Mesenchymal stem cell (in vitro differentiated cells and primary cell): ENCODE measurements at regions not wholly inside any gene's neighbourhood (a gene's known extent, or its start where the extent isn't known, plus 50 kb on each side); places are given as distances from the start of the nearest gene placed in this dataset.

Experiments used
- DNase-seq: peaks from one replicate; pipeline ENCODE4 v3.0.0-alpha.2; 2013
- H2AFZ ChIP-seq: one replicate; pipeline ENCODE4 v1.6.1; 2013; ENCODE audit warnings: low read depth, mild to moderate bottlenecking, control low read depth, inconsistent platforms, low read length, moderate library complexity
- H2AK5ac ChIP-seq: 2 replicates; pipeline ENCODE4 v1.6.1; 2013; ENCODE audit warnings: low read length, moderate library complexity, mild to moderate bottlenecking, inconsistent platforms; ENCODE audit not compliant: severe bottlenecking
- H2BK120ac ChIP-seq: one replicate; pipeline ENCODE4 v1.6.1; 2013; ENCODE audit warnings: low read depth, mild to moderate bottlenecking, inconsistent platforms, low read length, moderate library complexity
- H2BK12ac ChIP-seq, 2 experiments: one replicate each; pipeline ENCODE4 v1.6.1; 2013; ENCODE audit warnings: inconsistent platforms in 2 of 2, low read length in 2 of 2, mild to moderate bottlenecking in 2 of 2, moderate library complexity in 2 of 2, control low read depth in 1 of 2
- H2BK15ac ChIP-seq: one replicate; pipeline ENCODE4 v1.6.1; 2013; ENCODE audit warnings: mild to moderate bottlenecking, low read depth, inconsistent platforms; ENCODE audit not compliant: poor library complexity, severe bottlenecking
- H2BK5ac ChIP-seq: 2 replicates; pipeline ENCODE4 v1.6.1; 2013; ENCODE audit warnings: low read depth, mild to moderate bottlenecking, low read length, control low read depth, inconsistent platforms; ENCODE audit not compliant: poor library complexity, severe bottlenecking
- H3K14ac ChIP-seq, 2 experiments: one replicate each; pipeline ENCODE4 v1.6.1; 2013; ENCODE audit warnings: inconsistent platforms in 2 of 2, low read length in 2 of 2, control low read depth in 1 of 2, mild to moderate bottlenecking in 1 of 2, moderate library complexity in 1 of 2
- H3K18ac ChIP-seq, 2 experiments: one replicate each; pipeline ENCODE4 v1.6.1; 2013; ENCODE audit warnings: inconsistent platforms in 2 of 2, low read length in 2 of 2, control low read depth in 1 of 2, low read depth in 1 of 2, mild to moderate bottlenecking in 1 of 2
- H3K23ac ChIP-seq, 2 experiments: one replicate each; pipeline ENCODE4 v1.6.1; 2013; ENCODE audit warnings: inconsistent platforms in 2 of 2, low read length in 2 of 2, mild to moderate bottlenecking in 2 of 2, moderate library complexity in 2 of 2, control low read depth in 1 of 2
- H3K27ac ChIP-seq: 2 replicates; pipeline ENCODE4 v1.5.1; 2013; ENCODE audit warnings: mild to moderate bottlenecking, moderate library complexity, low read length, control low read depth, inconsistent platforms; ENCODE audit not compliant: poor library complexity, severe bottlenecking
- H3K27me3 ChIP-seq, 2 experiments: 2 replicates each; pipeline versions ENCODE4 v1.6.1 to v1.7.0; 2013; ENCODE audit warnings: low read length in 2 of 2, mild to moderate bottlenecking in 2 of 2, moderate library complexity in 2 of 2, control low read depth in 1 of 2, inconsistent platforms in 1 of 2; ENCODE audit not compliant: control insufficient read depth in 1 of 2, insufficient read depth in 1 of 2
- H3K36me3 ChIP-seq, 2 experiments: 2 replicates each; pipeline versions ENCODE4 v1.6.1 to v1.7.0; 2013; ENCODE audit warnings: low read length in 2 of 2, control low read depth in 1 of 2, inconsistent platforms in 1 of 2, low read depth in 1 of 2, mild to moderate bottlenecking in 1 of 2; ENCODE audit not compliant: insufficient read depth in 2 of 2, control insufficient read depth in 1 of 2
- H3K4ac ChIP-seq, 2 experiments: one replicate each; pipeline ENCODE4 v1.6.1; 2013; ENCODE audit warnings: inconsistent platforms in 2 of 2, low read length in 2 of 2, mild to moderate bottlenecking in 2 of 2, moderate library complexity in 2 of 2, control low read depth in 1 of 2, low read depth in 1 of 2
- H3K4me1 ChIP-seq: 2 replicates; pipeline ENCODE4 v1.6.1; 2013; ENCODE audit warnings: low read depth, low read length, control low read depth; ENCODE audit not compliant: control insufficient read depth, insufficient read depth
- H3K4me2 ChIP-seq: 2 replicates; pipeline ENCODE4 v1.6.1; 2013; ENCODE audit warnings: low read length, mild to moderate bottlenecking, inconsistent platforms; ENCODE audit not compliant: poor library complexity, severe bottlenecking
- H3K4me3 ChIP-seq, 2 experiments: 2 replicates each; pipeline versions ENCODE4 v1.5.1 to v1.7.0; 2013; ENCODE audit warnings: low read length in 2 of 2, mild to moderate bottlenecking in 2 of 2, control low read depth in 1 of 2, low read depth in 1 of 2; ENCODE audit not compliant: insufficient read depth in 1 of 2
- H3K79me1 ChIP-seq: replicated peaks from 2 replicates; pipeline ENCODE4 v1.6.1; 2013; ENCODE audit warnings: mild to moderate bottlenecking, control low read depth, low read length, inconsistent platforms; ENCODE audit not compliant: poor library complexity, severe bottlenecking
- H3K9ac ChIP-seq: 2 replicates; pipeline ENCODE4 v1.7.0; 2013; ENCODE audit warnings: mild to moderate bottlenecking, low read length, moderate library complexity
- H3K9me3 ChIP-seq: 2 replicates; pipeline ENCODE4 v1.7.0; 2013; ENCODE audit warnings: mild to moderate bottlenecking, low read length; ENCODE audit not compliant: control insufficient read depth
- H4K8ac ChIP-seq: one replicate; pipeline ENCODE4 v1.6.1; 2013; ENCODE audit warnings: inconsistent platforms, mild to moderate bottlenecking, low read length, moderate library complexity
- H4K91ac ChIP-seq: one replicate; pipeline ENCODE4 v1.6.1; 2013; ENCODE audit warnings: mild to moderate bottlenecking, low read length, inconsistent platforms
- WGBS: methylation state at CpG from one replicate; pipeline ENCODE4 v1.1.7; 2013; ENCODE audit warnings: mixed read lengths; 5-methylcytosine and 5-hydroxymethylcytosine counted together

DNA sequence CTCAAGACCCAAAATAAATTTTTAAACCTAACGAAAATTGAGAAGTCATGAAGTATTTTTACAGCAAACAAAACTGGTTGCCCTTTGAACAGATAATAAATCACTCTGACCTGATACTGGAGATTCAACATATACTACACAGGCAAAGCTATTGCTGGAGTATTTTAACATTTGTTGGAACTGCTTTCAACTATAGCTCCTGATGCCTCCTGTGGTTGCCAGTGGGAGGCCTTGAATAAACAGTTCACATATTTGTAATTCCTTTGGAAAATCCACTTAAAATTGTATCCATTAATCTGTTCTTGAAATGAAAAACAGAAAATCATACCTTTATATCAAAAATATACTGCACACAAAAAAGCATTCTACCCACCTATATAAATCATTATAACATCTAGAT lies 605.1 kb downstream of the KCTD8 start:
- 14% methylated on average over 1 of the region's 1 CpG for WGBS
- H3K4ac ChIP-seq = no peak overlapping the region
- no peaks in the 10 kb centered on the region for H3K9me3 ChIP-seq
- no peak for DNase-seq
- no peak overlapping the region for H2AFZ ChIP-seq
- no peak overlapping the region for H4K8ac ChIP-seq
- no peak overlapping the region for H3K14ac ChIP-seq
- H3K4me1 ChIP-seq = no peaks in the 10 kb centered on the region
- H2BK15ac ChIP-seq = no peak overlapping the region
- H2BK120ac ChIP-seq = no peak overlapping the region
- H3K4me2 ChIP-seq = no peak overlapping the region
- no peaks in the 10 kb centered on the region for H3K27me3 ChIP-seq
- H2BK5ac ChIP-seq = no peak overlapping the region
- no peak overlapping the region for H2BK12ac ChIP-seq
- no peaks in the 10 kb centered on the region for H3K79me1 ChIP-seq
- H2AK5ac ChIP-seq = no peak overlapping the region
- no peak overlapping the region for H3K9ac ChIP-seq
- no peak overlapping the region for H4K91ac ChIP-seq
- H3K4me3 ChIP-seq = no peak overlapping the region
- no peak overlapping the region for H3K18ac ChIP-seq
- no peaks in the 10 kb centered on the region for H3K36me3 ChIP-seq
- H3K23ac ChIP-seq = no peak overlapping the region
- H3K27ac ChIP-seq = no peak overlapping the region

DNA sequence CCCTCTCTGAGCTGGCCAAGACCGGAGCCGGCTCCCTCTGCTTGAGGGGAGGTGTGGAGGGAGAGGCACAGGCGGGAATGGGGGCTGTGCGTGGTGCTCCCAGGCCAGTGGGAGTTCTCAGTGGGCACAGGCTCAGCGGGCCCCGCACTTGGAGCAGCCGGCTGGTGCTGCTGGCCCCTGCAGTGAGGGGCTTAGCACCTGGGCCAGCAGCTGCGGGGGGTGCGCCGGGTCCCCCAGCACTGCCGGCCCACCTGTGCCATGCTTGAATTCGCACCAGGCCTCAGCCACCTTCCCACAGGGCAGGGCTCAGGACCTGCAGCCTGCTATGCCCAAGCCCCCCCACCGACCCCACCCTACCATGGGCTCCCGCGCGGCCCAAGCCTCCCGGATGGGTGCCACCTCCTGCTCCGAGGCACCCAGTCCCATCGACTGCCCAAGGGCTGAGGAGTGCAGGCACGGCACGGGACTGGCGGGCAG lies 602.5 kb downstream of the KCTD8 start:
- Histone ChIP-seq H3K27me3 (no peaks in the 10 kb centered on the region), H4K8ac (no peak overlapping the region), H3K4ac (no peak overlapping the region), H3K79me1 (no peaks in the 10 kb centered on the region), H3K18ac (no peak overlapping the region), H2AFZ (no peak overlapping the region), H3K36me3 (no peaks in the 10 kb centered on the region), H3K9me3 (no peaks in the 10 kb centered on the region), H2BK5ac (no peak overlapping the region), H4K91ac (no peak overlapping the region), H3K27ac (no peak overlapping the region), H2BK15ac (no peak overlapping the region), H2BK120ac (no peak overlapping the region), H3K4me2 (no peak overlapping the region), H3K9ac (no peak overlapping the region), H3K4me1 (no peaks in the 10 kb centered on the region), H3K14ac (no peak overlapping the region), H3K23ac (no peak overlapping the region), H3K4me3 (no peak overlapping the region), H2BK12ac (no peak overlapping the region), H2AK5ac (no peak overlapping the region)
- no peak for DNase-seq
- WGBS = 97% methylated on average over 21 of the region's 22 CpGs

DNA sequence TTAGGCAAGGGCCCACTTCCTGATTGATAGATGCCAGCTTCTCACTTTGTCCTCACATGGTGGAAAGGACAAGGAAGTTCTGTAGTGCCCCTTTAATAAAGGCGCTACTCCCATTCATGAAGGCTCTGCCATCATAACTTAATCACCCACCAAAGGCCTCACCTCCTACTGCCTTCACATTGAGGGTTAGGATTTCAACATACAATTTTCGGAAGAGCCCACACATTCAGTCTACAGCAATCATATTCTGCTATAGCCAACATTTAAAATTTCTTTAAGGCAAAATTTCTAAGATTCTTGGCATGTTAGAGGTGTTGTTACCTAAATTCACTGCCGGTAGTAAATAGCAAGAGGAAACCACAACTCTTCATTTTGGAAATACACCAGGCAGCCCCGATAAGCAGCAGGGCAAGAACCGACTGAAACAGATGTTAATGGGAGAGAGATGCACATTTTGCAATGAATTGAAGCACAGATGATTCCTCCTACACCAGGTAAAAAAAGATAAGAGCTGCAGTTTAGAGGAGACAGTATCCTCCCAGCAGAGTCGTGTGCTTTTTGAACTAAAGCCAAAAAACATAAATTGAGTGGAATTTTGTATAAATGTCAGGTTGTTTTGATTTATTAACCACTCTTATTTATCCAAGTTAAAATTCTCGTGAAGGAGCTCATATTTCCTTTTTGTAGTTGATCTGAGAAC lies 594.9 kb downstream of the KCTD8 start:
- Histone ChIP-seq H3K79me1 (no peaks in the 10 kb centered on the region), H3K18ac (no peak overlapping the region), H3K36me3 (no peaks in the 10 kb centered on the region), H4K8ac (no peak overlapping the region), H3K27ac (no peak overlapping the region), H2AFZ (no peak overlapping the region), H2BK15ac (no peak overlapping the region), H3K9me3 (no peaks in the 10 kb centered on the region), H3K4me2 (no peak overlapping the region), H3K14ac (no peak overlapping the region), H3K9ac (no peak overlapping the region), H3K23ac (no peak overlapping the region), H3K27me3 (no peaks in the 10 kb centered on the region), H2BK120ac (no peak overlapping the region), H3K4me3 (no peak overlapping the region), H2AK5ac (no peak overlapping the region), H3K4me1 (no peaks in the 10 kb centered on the region), H2BK12ac (no peak overlapping the region), H4K91ac (no peak overlapping the region), H2BK5ac (no peak overlapping the region), H3K4ac (no peak overlapping the region)
- WGBS = 79% methylated on average over 5 of the region's 7 CpGs
- DNase-seq = no peak

DNA sequence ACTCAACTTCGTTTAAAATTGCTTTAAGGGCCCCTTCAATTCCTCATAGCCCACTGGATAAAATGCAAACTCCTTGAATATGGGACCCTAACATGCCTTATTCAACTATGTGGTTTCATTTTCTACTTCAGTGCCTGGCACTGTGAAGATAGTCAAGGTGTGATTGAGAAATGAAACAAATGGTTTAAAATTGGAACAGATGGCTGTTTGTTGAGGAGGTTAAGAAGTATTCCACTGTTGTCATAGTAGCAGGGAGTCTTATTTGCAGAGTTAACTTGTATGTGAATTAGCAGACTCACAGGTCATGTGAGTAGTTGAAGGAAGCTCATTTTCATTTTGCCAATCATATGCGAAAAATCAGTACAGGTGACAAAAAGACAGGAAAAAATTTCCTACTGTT lies 593.3 kb downstream of the KCTD8 start:
- no peak overlapping the region for H3K9ac ChIP-seq
- no peaks in the 10 kb centered on the region for H3K36me3 ChIP-seq
- H2BK5ac ChIP-seq = no peak overlapping the region
- no peak overlapping the region for H3K23ac ChIP-seq
- H2AFZ ChIP-seq = no peak overlapping the region
- no peak for DNase-seq
- H2AK5ac ChIP-seq = no peak overlapping the region
- H3K4me3 ChIP-seq = no peak overlapping the region
- H3K18ac ChIP-seq = no peak overlapping the region
- H2BK12ac ChIP-seq = no peak overlapping the region
- H3K9me3 ChIP-seq = no peaks in the 10 kb centered on the region
- no peak overlapping the region for H4K91ac ChIP-seq
- no peaks in the 10 kb centered on the region for H3K4me1 ChIP-seq
- no peak overlapping the region for H4K8ac ChIP-seq
- H3K4ac ChIP-seq = no peak overlapping the region
- H3K14ac ChIP-seq = no peak overlapping the region
- H3K27me3 ChIP-seq = no peaks in the 10 kb centered on the region
- H2BK120ac ChIP-seq = no peak overlapping the region
- H3K79me1 ChIP-seq = no peaks in the 10 kb centered on the region
- no peak overlapping the region for H2BK15ac ChIP-seq
- no peak overlapping the region for H3K4me2 ChIP-seq
- H3K27ac ChIP-seq = no peak overlapping the region
- WGBS = 54% methylated on average over 1 of the region's 2 CpGs
